ENCODE measurements at regions not wholly inside any gene's neighbourhood (a gene's known extent, or its start where the extent isn't known, plus 50 kb on each side); places are given as distances from the start of the nearest gene placed in this dataset.
"Not testable (repeated sequence)": the region's sequence is repeated elsewhere in the genome, so short reads cannot be mapped to it uniquely, and the experiment has no call there.

GRCh38 chr6:103505155-103505518, 1354.6 kb downstream of the HACE1 start:
- TF ChIP-seq ZFX (IDR thresholded peaks at IDR 0.05; ENCODE audit: borderline replicate concordance) (no peak), CTCF (IDR thresholded peaks at IDR 0.05) (no peak)
- no peak overlapping the region for H3K27ac ChIP-seq

- H3K27ac ChIP-seq, result no peak overlapping the region
- no peak for TF ChIP-seq CTCF (IDR thresholded peaks at IDR 0.05)
- no peak for TF ChIP-seq ZFX (IDR thresholded peaks at IDR 0.05; ENCODE audit: borderline replicate concordance)
Measured at GRCh38 chr6:103504501-103505154, 1355.1 kb downstream of the HACE1 start.

GRCh38 chr6:103496588-103496987, 1363.1 kb downstream of the HACE1 start:
- H3K27ac ChIP-seq, result not testable (repeated sequence)

- H3K27ac ChIP-seq, result no peak overlapping the region
- TF ChIP-seq ZFX (IDR thresholded peaks at IDR 0.05; ENCODE audit: borderline replicate concordance) (no peak), CTCF (IDR thresholded peaks at IDR 0.05) (no peak)
Measured at GRCh38 chr6:103456652-103457051, 1403.1 kb downstream of the HACE1 start.

- no peak overlapping the region for H3K27ac ChIP-seq
Measured at GRCh38 chr6:103455275-103455674, 1404.4 kb downstream of the HACE1 start.

GRCh38 chr6:103409475-103409874, 1450.2 kb downstream of the HACE1 start:
- TF ChIP-seq CTCF (IDR thresholded peaks at IDR 0.05) (no peak), ZFX (IDR thresholded peaks at IDR 0.05; ENCODE audit: borderline replicate concordance) (no peak)
- no peak overlapping the region for H3K27ac ChIP-seq

More at GRCh38 chr6:103455275-103455674, 1404.4 kb downstream of the HACE1 start:
- TF ChIP-seq CTCF (IDR thresholded peaks at IDR 0.05), result no peak
- TF ChIP-seq ZFX (IDR thresholded peaks at IDR 0.05; ENCODE audit: borderline replicate concordance), result no peak

GRCh38 chr6:103405321-103405720, 1454.4 kb downstream of the HACE1 start:
- H3K27ac ChIP-seq, result no peak overlapping the region
- no peak for TF ChIP-seq CTCF (IDR thresholded peaks at IDR 0.05)
- TF ChIP-seq ZFX (IDR thresholded peaks at IDR 0.05; ENCODE audit: borderline replicate concordance), result no peak

- H3K27ac ChIP-seq, result no peak overlapping the region
- TF ChIP-seq CTCF (IDR thresholded peaks at IDR 0.05) (no peak), ZFX (IDR thresholded peaks at IDR 0.05; ENCODE audit: borderline replicate concordance) (no peak)
Measured at GRCh38 chr6:103404799-103405198, 1454.9 kb downstream of the HACE1 start.

Measured in 22Rv1 (cell line).